HG02852 (cell line): ENCODE measurements at regions not wholly inside any gene's neighbourhood (a gene's known extent, or its start where the extent isn't known, plus 50 kb on each side); places are given as distances from the start of the nearest gene placed in this dataset.
"Not testable (repeated sequence)": the region's sequence is repeated elsewhere in the genome, so short reads cannot be mapped to it uniquely, and the experiment has no call there.

ENCODE experiments used
- ATAC-seq: cut with Tn5 transposase; IDR thresholded peaks from one replicate; pipeline ENCODE4 v1.9.1; 2021; ENCODE audit warnings: mild to moderate bottlenecking, moderate library complexity; ENCODE audit not compliant: unreplicated experiment

GRCh38 chr4:24369507-24370029, 214.8 kb downstream of the DHX15 start:
- ATAC-seq: no peak

- no peak for ATAC-seq
Measured at GRCh38 chr4:24368801-24369200, 215.6 kb downstream of the DHX15 start.

GRCh38 chr4:24364852-24365251, 219.5 kb downstream of the DHX15 start:
- no peak for ATAC-seq

- ATAC-seq: no peak
Measured at GRCh38 chr4:24364249-24364648, 220.1 kb downstream of the DHX15 start.

GRCh38 chr4:24363751-24364150, 220.6 kb downstream of the DHX15 start:
- no peak for ATAC-seq

- ATAC-seq: no peak
Measured at GRCh38 chr4:24352112-24352511, 232.2 kb downstream of the DHX15 start.

GRCh38 chr4:24349168-24349996, 235.0 kb downstream of the DHX15 start:
- ATAC-seq: not testable (repeated sequence)

- no peak for ATAC-seq
Measured at GRCh38 chr4:24339260-24339659, 245.1 kb downstream of the DHX15 start.

- ATAC-seq: no peak
Measured at GRCh38 chr4:24337451-24338190, 246.7 kb downstream of the DHX15 start.

- ATAC-seq: no peak
Measured at GRCh38 chr4:24335616-24336015, 248.7 kb downstream of the DHX15 start.

GRCh38 chr4:24334906-24335305, 249.4 kb downstream of the DHX15 start:
- no peak for ATAC-seq

GRCh38 chr4:24330573-24330972, 253.8 kb downstream of the DHX15 start:
- ATAC-seq: no peak

GRCh38 chr4:24330172-24330571, 254.2 kb downstream of the DHX15 start:
- ATAC-seq: no peak

GRCh38 chr4:24328711-24329110, 255.6 kb downstream of the DHX15 start:
- ATAC-seq: no peak

- ATAC-seq: no peak
Measured at GRCh38 chr4:24328310-24328709, 256.0 kb downstream of the DHX15 start.

- ATAC-seq: no peak
Measured at GRCh38 chr4:24322995-24323394, 261.4 kb downstream of the DHX15 start.

GRCh38 chr4:24322511-24322910, 261.8 kb downstream of the DHX15 start:
- no peak for ATAC-seq

- no peak for ATAC-seq
Measured at GRCh38 chr4:24321616-24322015, 262.7 kb downstream of the DHX15 start.

- no peak for ATAC-seq
Measured at GRCh38 chr4:24321131-24321530, 263.2 kb downstream of the DHX15 start.

GRCh38 chr4:24319387-24319786, 265.0 kb downstream of the DHX15 start:
- ATAC-seq: no peak

- no peak for ATAC-seq
Measured at GRCh38 chr4:24315056-24315455, 269.3 kb downstream of the DHX15 start.
